Activated T-helper 17 cell treated with anti-CD3 and anti-CD28 coated beads, Interleukin-2, amount 50 U/mL, for 72 hours (primary cell): ENCODE measurements at regions not wholly inside any gene's neighbourhood (a gene's known extent, or its start where the extent isn't known, plus 50 kb on each side); places are given as distances from the start of the nearest gene placed in this dataset.

Source experiments
- ATAC-seq: fragments of 150-1000 bp; cut with Tn5 transposase; replicated peaks from 2 replicates; pipeline ENCODE4 v1.10.0; 2021; ENCODE audit warnings: mild to moderate bottlenecking, moderate library complexity
- H3K27ac Mint-ChIP-seq: one replicate; pipeline ENCODE4 v1.8.0; 2022; ENCODE audit warnings: mixed read lengths
- H3K27me3 Mint-ChIP-seq: one replicate; pipeline ENCODE4 v1.8.0; 2022; ENCODE audit warnings: mixed read lengths
- H3K36me3 Mint-ChIP-seq: one replicate; pipeline ENCODE4 v1.8.0; 2022; ENCODE audit warnings: low read depth, mild to moderate bottlenecking, mixed read lengths
- H3K4me1 Mint-ChIP-seq: one replicate; pipeline ENCODE4 v1.8.0; 2022; ENCODE audit warnings: mixed read lengths
- H3K4me3 Mint-ChIP-seq: one replicate; pipeline ENCODE4 v1.8.0; 2022; ENCODE audit warnings: mild to moderate bottlenecking, mixed read lengths
- H3K9me3 Mint-ChIP-seq: one replicate; pipeline ENCODE4 v1.8.0; 2022; ENCODE audit warnings: mixed read lengths

DNA sequence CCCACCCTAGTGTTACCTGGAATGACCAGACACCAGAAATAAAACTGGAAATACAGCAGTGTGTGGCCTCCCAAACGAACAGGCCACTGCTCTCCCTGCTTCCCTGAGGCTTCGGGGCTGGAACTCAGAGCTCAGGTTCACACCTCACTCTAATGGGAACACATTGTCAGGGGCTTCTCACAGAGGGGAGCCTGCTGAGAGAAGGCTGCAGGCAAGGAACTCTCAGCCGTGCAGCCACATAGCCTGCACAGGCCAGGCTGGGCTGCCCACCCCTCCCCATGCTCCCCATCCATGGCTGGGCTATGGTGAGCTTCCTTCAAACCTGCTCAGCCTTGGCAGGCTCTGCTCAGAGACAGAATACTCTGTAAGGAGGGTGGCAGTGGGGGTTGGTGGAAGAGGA, 302.5 kb downstream of the EMP1 start:
- no peak for ATAC-seq
- no peaks in the 10 kb centered on the region for H3K4me1 Mint-ChIP-seq
- H3K36me3 Mint-ChIP-seq, result no peaks in the 10 kb centered on the region
- H3K4me3 Mint-ChIP-seq, result no peak overlapping the region
- no peaks in the 10 kb centered on the region for H3K9me3 Mint-ChIP-seq
- H3K27me3 Mint-ChIP-seq, result peaks cover 13% of the 10 kb centered on the region
- no peak overlapping the region for H3K27ac Mint-ChIP-seq

GRCh38 chr12:13496111-13496510, 299.6 kb downstream of the EMP1 start:
- H3K4me1 Mint-ChIP-seq, result no peaks in the 10 kb centered on the region
- H3K27ac Mint-ChIP-seq, result no peak overlapping the region
- no peaks in the 10 kb centered on the region for H3K36me3 Mint-ChIP-seq
- H3K4me3 Mint-ChIP-seq, result no peak overlapping the region
- H3K27me3 Mint-ChIP-seq, result peaks cover 16% of the 10 kb centered on the region
- no peak for ATAC-seq
- H3K9me3 Mint-ChIP-seq, result peaks cover 3% of the 10 kb centered on the region

- Mint-ChIP-seq H3K4me1 (no peaks in the 10 kb centered on the region), H3K27me3 (peaks cover 9% of the 10 kb centered on the region), H3K36me3 (no peaks in the 10 kb centered on the region)
Measured at GRCh38 chr12:13489246-13489645, 292.7 kb downstream of the EMP1 start.

GRCh38 chr12:13487326-13487725, 290.8 kb downstream of the EMP1 start:
- no peaks in the 10 kb centered on the region for H3K9me3 Mint-ChIP-seq
- ATAC-seq, result no peak
- peaks cover 18% of the 10 kb centered on the region for H3K27me3 Mint-ChIP-seq
- H3K36me3 Mint-ChIP-seq, result no peaks in the 10 kb centered on the region
- H3K27ac Mint-ChIP-seq, result no peak overlapping the region
- H3K4me1 Mint-ChIP-seq, result no peaks in the 10 kb centered on the region
- H3K4me3 Mint-ChIP-seq, result no peak overlapping the region

More at GRCh38 chr12:13489246-13489645, 292.7 kb downstream of the EMP1 start:
- ATAC-seq, result no peak
- H3K27ac Mint-ChIP-seq, result no peak overlapping the region
- no peak overlapping the region for H3K4me3 Mint-ChIP-seq
- peaks cover 3% of the 10 kb centered on the region for H3K9me3 Mint-ChIP-seq

DNA sequence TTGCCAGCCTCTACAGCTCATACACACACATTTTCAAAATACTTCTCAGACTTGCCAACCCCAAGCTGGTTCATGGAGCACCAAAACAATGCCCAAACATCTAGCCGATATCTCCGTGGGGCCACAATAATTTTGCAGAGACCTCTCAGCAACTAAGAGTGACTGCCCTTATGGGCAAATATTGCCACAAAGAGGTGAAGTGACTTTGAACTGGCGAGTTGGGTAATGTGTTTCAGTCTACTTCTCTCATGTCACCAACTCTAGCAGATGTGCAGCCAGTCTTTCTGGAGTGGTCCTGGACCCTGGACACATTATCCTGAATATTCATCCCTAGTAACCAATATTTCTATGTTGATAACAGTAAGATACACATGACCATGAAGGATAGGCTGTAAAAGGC, 290.3 kb downstream of the EMP1 start:
- H3K27me3 Mint-ChIP-seq, result peaks cover 18% of the 10 kb centered on the region
- no peaks in the 10 kb centered on the region for H3K9me3 Mint-ChIP-seq
- no peak for ATAC-seq
- no peak overlapping the region for H3K27ac Mint-ChIP-seq
- H3K4me3 Mint-ChIP-seq, result no peak overlapping the region
- no peaks in the 10 kb centered on the region for H3K4me1 Mint-ChIP-seq
- H3K36me3 Mint-ChIP-seq, result no peaks in the 10 kb centered on the region

- H3K9me3 Mint-ChIP-seq, result no peaks in the 10 kb centered on the region
- no peaks in the 10 kb centered on the region for H3K4me1 Mint-ChIP-seq
- no peak overlapping the region for H3K4me3 Mint-ChIP-seq
- peaks cover 17% of the 10 kb centered on the region for H3K27me3 Mint-ChIP-seq
- H3K27ac Mint-ChIP-seq, result no peak overlapping the region
- H3K36me3 Mint-ChIP-seq, result no peaks in the 10 kb centered on the region
- no peak for ATAC-seq
Measured at GRCh38 chr12:13478650-13479181, 282.2 kb downstream of the EMP1 start.

DNA sequence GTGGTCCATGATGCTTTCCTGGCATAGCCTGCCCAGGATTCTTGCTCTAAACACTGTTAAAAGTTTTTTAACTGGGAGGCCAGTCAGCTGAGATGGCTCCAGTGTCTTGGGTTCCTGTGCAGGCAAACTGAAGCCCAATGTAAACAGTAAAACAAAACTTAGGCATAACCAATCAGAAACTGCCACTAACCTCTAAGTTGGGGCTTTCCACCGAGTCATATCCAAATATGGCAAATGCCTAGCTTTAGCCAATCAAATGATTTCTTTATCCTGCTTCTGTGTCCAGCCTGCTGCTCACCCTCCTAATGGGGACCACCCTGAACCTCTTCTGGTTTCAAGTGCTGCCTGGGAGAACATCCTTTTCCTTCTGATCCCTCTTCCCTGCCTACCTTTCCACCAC, 277.9 kb downstream of the EMP1 start:
- Mint-ChIP-seq H3K27me3 (peaks cover 24% of the 10 kb centered on the region), H3K36me3 (no peaks in the 10 kb centered on the region), H3K4me1 (no peaks in the 10 kb centered on the region), H3K9me3 (no peaks in the 10 kb centered on the region), H3K27ac (no peak overlapping the region), H3K4me3 (no peak overlapping the region)
- ATAC-seq, result no peak

- Mint-ChIP-seq H3K27me3 (peaks cover 25% of the 10 kb centered on the region), H3K9me3 (no peaks in the 10 kb centered on the region), H3K36me3 (no peaks in the 10 kb centered on the region), H3K27ac (no peak overlapping the region), H3K4me1 (no peaks in the 10 kb centered on the region), H3K4me3 (no peak overlapping the region)
- peak; percentile 91 for ATAC-seq
Measured at GRCh38 chr12:13472690-13473089, 276.2 kb downstream of the EMP1 start.

- Mint-ChIP-seq H3K4me1 (no peaks in the 10 kb centered on the region), H3K4me3 (no peak overlapping the region), H3K9me3 (no peaks in the 10 kb centered on the region), H3K27ac (no peak overlapping the region), H3K36me3 (no peaks in the 10 kb centered on the region), H3K27me3 (peaks cover 28% of the 10 kb centered on the region)
- ATAC-seq, result no peak
Measured at GRCh38 chr12:13471471-13471870, 274.9 kb downstream of the EMP1 start.

GRCh38 chr12:13465635-13466034, 269.1 kb downstream of the EMP1 start:
- H3K4me1 Mint-ChIP-seq, result no peaks in the 10 kb centered on the region
- no peak for ATAC-seq
- H3K9me3 Mint-ChIP-seq, result no peaks in the 10 kb centered on the region
- no peaks in the 10 kb centered on the region for H3K36me3 Mint-ChIP-seq
- H3K27ac Mint-ChIP-seq, result no peak overlapping the region
- peaks cover 17% of the 10 kb centered on the region for H3K27me3 Mint-ChIP-seq
- no peak overlapping the region for H3K4me3 Mint-ChIP-seq

DNA sequence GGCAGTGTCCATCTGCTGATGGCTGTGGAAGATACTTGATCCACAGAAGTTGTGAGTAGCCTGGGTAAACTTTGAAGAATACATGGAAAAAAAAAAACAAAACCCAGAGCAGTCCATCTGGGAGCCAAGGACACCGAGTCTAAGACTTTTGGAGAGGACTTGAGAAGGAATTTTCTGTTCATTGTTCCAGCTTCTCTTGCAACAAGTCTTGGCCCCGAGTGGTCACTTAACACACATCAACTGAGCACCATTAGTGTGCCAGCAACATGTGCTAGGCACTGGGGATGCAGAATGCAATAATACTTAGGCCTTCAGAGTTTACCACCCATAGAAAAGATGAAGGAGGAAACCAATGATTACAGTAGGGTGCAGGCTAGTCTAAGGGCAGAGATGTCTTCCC, 266.7 kb downstream of the EMP1 start:
- Mint-ChIP-seq H3K9me3 (no peaks in the 10 kb centered on the region), H3K36me3 (no peaks in the 10 kb centered on the region), H3K27ac (no peak overlapping the region), H3K4me3 (no peak overlapping the region), H3K4me1 (no peaks in the 10 kb centered on the region), H3K27me3 (peaks cover 15% of the 10 kb centered on the region)
- ATAC-seq, result no peak

DNA sequence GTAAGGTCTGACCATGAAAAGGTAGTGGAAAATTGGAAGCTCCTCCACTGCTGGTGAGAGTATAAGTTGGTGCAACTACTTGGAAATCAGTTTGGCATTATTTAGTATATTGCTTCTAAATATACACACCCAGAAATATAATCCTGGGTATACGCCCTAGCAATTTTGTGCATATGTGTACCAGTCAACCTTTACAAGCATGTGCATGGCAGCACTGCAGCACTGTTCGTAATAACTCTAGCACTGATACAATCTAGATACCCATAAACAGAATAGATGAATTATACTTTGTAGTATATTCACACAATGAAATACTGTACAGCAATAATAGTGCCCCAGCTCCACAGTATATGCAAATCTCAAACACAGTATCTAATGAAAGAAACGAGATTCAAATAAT, 265.9 kb downstream of the EMP1 start:
- peaks cover 10% of the 10 kb centered on the region for H3K27me3 Mint-ChIP-seq
- H3K27ac Mint-ChIP-seq, result no peak overlapping the region
- no peaks in the 10 kb centered on the region for H3K9me3 Mint-ChIP-seq
- H3K36me3 Mint-ChIP-seq, result no peaks in the 10 kb centered on the region
- H3K4me1 Mint-ChIP-seq, result no peaks in the 10 kb centered on the region
- no peak for ATAC-seq
- H3K4me3 Mint-ChIP-seq, result no peak overlapping the region

DNA sequence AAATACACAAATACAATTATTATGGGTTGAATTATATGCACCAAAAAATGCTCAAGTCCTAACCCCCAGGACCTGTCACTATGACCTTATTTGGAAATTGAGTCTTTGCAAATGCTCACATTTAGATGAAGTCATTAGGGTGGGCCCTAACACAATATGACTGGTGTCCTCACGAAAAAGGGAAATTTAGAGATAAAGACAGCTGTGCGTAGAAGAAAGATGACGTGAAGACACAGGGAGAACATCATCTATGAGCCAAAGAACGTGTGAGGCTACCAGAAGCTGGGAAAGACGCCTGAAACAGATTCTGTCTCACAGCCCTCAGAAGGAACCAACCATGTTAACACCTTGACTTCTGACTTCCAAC, 259.2 kb downstream of the EMP1 start:
- no peak for ATAC-seq
- Mint-ChIP-seq H3K9me3 (no peaks in the 10 kb centered on the region), H3K36me3 (no peaks in the 10 kb centered on the region), H3K4me1 (no peaks in the 10 kb centered on the region), H3K27ac (no peak overlapping the region), H3K4me3 (no peak overlapping the region), H3K27me3 (peaks cover 7% of the 10 kb centered on the region)

GRCh38 chr12:13454991-13455777, 258.7 kb downstream of the EMP1 start:
- Mint-ChIP-seq H3K27me3 (peaks cover 9% of the 10 kb centered on the region), H3K27ac (no peak overlapping the region), H3K36me3 (no peaks in the 10 kb centered on the region), H3K9me3 (no peaks in the 10 kb centered on the region), H3K4me1 (no peaks in the 10 kb centered on the region), H3K4me3 (no peak overlapping the region)
- no peak for ATAC-seq

GRCh38 chr12:13452955-13453570, 256.5 kb downstream of the EMP1 start:
- Mint-ChIP-seq H3K4me1 (no peaks in the 10 kb centered on the region), H3K9me3 (no peaks in the 10 kb centered on the region), H3K4me3 (no peak overlapping the region), H3K27me3 (peaks cover 4% of the 10 kb centered on the region), H3K27ac (no peak overlapping the region), H3K36me3 (no peaks in the 10 kb centered on the region)
- ATAC-seq, result no peak
